Posterior vena cava (tissue), 2 donors: ENCODE measurements at regions not wholly inside any gene's neighbourhood (a gene's known extent, or its start where the extent isn't known, plus 50 kb on each side); places are given as distances from the start of the nearest gene placed in this dataset.

Experiments used
- DNase-seq: peaks from one replicate; pipeline ENCODE4 v3.0.0-alpha.2; 2020; ENCODE audit warnings: low spot score
- intact Hi-C, 2 donors: fragments of 100-400 bp; cut with DNase I; formaldehyde crosslinking; loops; one replicate each; pipeline versions ENCODE4 v1.14.1 to v1.14.2; 2022 to 2023
- donor health status: DM: yes; HTN: yes; CAD: no.
- donor health status: DM: yes; HTN: yes; CAD: no.

DNA sequence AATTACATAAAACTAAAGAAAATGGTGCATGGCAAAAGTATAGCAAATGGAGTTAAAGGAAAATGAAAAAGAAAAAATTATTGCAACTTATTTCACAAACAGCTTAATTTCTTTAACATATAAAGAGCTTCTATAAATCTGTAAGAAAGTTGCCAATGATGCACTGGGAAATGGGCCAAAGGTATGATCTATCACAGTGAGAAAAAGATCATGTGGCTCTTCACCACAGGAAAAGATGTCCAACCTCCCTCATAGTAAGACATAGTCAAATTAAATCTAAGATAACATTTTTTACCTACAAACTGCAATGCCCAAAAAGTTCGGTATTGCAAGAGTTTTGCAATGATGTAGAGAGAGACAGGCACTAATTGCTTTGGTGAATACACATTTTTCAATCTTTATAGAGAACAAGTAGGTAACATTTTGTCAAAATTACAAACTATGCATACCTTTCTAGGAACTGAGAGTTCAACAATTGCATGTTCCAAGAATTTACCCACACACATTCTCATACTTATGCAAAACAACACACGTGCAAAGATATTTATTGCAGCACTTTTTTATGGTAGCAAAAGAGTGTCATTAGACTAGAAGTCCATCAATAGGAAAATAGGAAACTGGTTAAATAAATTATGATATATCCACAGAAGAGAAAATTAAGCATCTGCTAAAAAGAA is 372.6 kb downstream of the QKI start:
- no peak for DNase-seq
- intact Hi-C loops, result no loop called here

DNA sequence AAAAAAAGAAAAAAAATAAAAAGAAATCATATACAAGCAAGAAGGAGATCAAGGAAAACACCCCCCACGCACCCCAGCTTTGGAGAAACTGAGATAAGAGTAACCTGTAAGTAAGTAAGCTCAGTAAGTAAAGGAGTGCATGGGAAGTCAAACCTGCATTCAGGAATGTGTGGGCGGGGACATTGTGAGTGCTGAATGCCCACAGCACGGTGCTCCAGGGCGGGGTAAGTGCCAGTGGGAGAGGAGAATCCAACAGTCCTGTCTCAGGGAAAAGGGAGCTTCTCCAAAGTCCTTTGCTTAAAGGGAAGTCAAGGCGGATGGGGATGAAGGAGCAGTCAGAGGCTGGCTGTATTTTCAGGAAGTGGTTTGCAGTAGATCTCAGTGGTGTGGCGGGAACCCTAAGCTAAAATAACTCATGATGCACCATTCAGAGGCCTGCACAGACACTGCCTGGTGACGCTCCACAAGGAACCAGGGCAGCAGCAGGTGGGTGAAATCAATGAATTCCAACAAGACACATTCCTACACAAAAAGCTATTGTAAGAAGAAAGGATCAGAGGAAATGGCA is 368.0 kb downstream of the QKI start:
- intact Hi-C loops, result no loop called here
- DNase-seq, result no peak

DNA sequence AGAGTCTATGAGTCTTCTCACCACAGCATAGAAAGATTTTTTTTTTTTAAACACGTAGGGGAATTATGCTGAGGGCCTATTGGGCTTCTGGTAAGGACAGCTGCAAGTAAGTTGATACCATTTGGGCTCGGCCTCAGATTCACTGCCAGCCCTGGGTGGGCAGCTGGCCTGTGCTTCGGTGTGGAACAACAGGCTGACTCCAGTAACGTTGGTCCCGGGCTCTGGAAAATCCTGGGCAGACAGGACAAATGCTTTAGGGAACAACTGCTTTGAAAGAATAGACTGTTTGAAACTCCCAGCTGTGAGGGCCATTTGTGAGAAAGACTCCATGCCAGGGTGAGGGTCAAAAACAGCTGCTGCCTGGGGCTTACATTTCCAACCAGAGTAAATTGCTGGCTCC is 366.5 kb downstream of the QKI start:
- intact Hi-C loops, result no loop called here
- no peak for DNase-seq

GRCh38 chr6:163779727-163780284 is 365.3 kb downstream of the QKI start:
- DNase-seq, result no peak
- intact Hi-C loops, result no loop called here

GRCh38 chr6:163777716-163778115 is 363.2 kb downstream of the QKI start:
- no peak for DNase-seq
- intact Hi-C loops, result no loop called here

DNA sequence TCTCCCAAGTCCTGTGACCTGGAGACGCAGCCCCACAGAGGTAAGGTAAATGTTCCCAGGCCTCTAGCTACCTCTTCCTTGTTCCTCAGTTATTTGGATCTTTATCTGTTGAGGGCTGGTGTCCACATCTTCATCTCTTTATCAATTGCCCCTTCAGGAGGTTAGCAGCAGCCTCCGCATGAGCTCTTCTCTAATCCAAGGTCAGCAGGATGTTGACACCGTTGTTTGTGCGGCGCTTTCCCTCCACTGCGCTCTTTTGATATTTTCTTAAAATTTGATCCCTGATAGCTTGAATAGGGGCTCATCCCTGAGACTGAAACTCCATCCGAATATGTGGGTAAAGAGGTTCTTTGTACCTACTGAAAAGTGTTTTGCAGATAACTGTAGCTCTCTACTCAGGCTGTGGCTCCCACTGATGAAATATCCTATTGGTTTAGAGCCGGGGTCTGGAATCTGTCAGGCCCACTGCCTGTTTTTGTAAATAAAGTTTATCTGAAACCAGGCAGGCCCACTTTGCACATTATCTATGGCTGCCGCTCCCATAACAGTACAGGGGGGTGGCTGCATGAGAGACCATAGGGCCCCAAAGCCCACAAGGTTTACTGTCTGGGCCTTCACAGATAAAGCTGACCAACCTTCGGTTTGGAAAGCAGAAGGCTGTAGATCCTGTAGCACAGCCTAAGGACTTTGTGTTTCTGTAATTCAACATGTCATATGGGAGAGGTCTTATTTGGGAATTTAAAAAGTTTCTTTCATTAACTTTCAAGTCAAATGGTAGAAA is 362.6 kb downstream of the QKI start:
- intact Hi-C loops, result no loop called here
- no peak for DNase-seq

DNA sequence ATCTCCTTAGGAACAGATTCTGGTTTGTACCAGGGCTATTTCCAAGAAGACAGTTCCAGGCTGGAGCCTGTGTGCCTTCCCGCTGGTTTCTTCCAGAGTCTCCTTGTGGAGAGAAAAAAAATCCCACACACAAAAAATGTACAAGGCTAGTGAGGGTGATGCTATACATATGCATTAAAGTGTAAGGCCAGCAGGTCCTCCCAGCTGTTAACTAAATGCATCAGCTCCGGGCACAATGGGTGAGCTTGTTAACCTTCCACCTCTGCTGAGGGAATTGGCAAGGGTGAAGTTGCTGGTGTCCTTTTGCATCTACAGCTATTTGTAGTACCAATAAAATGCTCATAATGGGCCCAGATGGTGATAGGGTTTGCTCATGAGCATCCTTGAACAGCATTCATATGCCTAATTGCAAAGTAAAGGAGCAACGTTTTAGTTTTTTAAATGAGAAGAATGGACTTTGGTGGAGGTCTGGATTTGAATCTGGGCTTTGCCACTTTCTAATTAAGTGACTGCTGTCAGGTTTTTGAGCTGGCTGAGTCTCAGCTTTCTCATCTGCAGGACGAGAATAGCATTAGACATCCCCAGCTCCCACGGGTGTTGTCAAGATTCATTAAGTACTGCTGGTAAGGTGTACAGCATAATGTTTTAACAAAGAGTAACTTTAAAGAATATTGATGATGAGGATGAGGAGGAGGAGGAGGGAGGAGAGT is 361.8 kb downstream of the QKI start:
- intact Hi-C loops, result no loop called here
- no peak for DNase-seq

- no peak for DNase-seq
- intact Hi-C loops, result no loop called here
Measured at GRCh38 chr6:163775313-163775712, 360.8 kb downstream of the QKI start.

DNA sequence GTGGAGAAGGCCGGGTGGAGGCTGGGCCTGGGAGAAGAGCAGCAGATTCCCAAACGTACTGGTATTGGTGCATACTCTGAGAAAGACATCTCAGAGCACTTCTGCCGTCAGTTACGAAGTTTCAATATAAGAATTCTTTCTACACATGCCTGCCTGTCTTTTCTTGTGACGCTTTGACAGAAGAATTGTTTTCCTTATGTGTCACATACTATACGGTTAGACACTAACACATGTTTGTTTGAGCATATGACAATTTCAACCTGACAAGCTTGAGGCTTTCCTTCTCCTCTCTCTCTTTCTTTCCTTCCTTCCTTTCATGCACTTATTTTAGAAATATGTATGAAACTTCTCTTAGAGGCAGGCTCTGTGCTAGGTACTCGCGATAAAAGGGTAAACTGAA is 360.0 kb downstream of the QKI start:
- DNase-seq, result no peak
- intact Hi-C loops, result no loop called here

GRCh38 chr6:163773646-163774045 is 359.1 kb downstream of the QKI start:
- DNase-seq, result no peak
- intact Hi-C loops, result no loop called here

GRCh38 chr6:163772701-163773100 is 358.2 kb downstream of the QKI start:
- intact Hi-C loops, result no loop called here
- DNase-seq, result no peak

DNA sequence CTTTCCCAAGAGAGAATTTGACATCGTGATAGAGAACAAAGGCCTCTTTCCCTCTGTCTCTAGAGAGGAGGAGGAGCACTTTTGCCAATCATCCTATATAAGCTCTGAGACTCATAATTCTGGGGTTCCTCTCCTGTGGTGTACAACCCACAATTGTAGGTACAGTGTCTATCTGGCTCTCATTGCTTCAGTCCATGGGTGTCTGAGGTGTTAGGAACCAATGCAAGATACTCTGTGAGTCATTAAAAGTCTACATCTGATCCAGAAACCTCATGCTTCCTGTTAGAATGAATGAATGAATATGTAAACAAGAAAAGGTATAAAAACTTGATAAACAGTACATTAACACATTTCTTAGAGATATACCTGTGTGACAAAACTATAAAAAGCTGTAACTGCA is 356.7 kb downstream of the QKI start:
- intact Hi-C loops, result no loop called here

GRCh38 chr6:163768905-163769304 is 354.4 kb downstream of the QKI start:
- DNase-seq, result no peak
- intact Hi-C loops, result no loop called here

More for the DNA sequence above, 356.7 kb downstream of the QKI start:
- no peak for DNase-seq

GRCh38 chr6:163766936-163767335 is 352.4 kb downstream of the QKI start:
- intact Hi-C loops, result no loop called here
- no peak for DNase-seq

DNA sequence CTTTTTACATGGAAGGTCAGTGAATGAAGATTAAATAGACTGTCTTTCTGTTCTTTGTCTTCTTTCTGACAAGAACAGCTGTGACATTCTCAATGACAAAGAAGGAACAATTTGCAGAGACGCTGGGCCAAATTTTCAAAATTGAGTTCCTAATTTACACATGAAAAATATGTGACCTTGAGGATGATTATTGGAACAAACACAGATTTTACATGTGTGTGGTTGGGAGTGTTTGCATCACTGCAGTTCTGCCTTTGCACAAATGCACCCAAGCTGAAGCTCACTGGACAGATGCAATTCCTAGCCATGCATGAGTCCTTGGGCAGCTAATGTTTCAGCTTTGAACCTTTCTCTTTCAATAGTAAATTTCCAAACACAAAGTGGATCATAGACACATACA is 350.8 kb downstream of the QKI start:
- intact Hi-C loops, result no loop called here
- no peak for DNase-seq

- intact Hi-C loops, result no loop called here
- no peak for DNase-seq
Measured at GRCh38 chr6:163764565-163764964, 350.0 kb downstream of the QKI start.

DNA sequence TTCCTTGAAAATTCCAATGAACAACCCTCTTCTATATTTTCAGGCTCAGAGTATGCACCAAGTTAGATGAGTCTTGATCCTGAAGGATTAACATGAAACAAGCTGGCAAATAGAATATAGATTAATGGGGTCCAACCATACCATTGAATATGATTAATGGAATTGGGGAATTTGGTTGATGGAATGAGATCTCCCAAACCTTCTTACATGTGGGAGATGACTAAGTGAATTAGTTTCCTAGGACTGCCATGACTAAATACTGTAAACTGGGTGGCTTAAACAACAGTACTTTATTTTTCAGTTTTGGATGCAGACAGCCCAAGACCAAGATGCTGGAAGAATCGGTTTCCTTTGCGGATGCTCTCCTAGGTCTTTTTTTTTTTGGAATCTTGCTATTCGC is 347.0 kb downstream of the QKI start:
- DNase-seq, result no peak
- intact Hi-C loops, result no loop called here

DNA sequence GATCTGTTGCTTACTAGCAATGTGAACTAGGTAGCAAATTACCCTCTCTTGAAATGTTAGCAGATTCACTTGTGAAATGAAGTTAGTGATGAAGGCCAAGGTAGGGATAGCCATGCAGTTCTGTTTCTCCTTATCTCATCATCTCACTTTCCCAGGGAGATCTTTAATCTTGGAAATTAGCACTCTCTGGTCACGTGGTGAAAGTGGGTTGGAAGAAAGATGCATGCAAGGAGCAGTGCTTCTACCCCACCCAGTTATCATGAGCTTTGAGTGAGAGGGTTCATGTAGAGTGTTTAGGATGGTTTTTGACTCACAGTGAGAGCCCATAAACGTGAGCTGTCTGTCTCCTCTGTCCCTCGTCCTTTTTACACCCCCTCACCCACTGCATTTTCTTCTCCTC is 346.3 kb downstream of the QKI start:
- intact Hi-C loops, result no loop called here

GRCh38 chr6:163759542-163759941 is 345.0 kb downstream of the QKI start:
- intact Hi-C loops, result no loop called here

More for the DNA sequence above, 346.3 kb downstream of the QKI start:
- DNase-seq, result no peak

GRCh38 chr6:163757520-163757919 is 343.0 kb downstream of the QKI start:
- DNase-seq, result no peak
- intact Hi-C loops, result no loop called here

More at GRCh38 chr6:163759542-163759941, 345.0 kb downstream of the QKI start:
- no peak for DNase-seq
